Smooth muscle cell (in vitro differentiated cells): ENCODE measurements at regions not wholly inside any gene's neighbourhood (a gene's known extent, or its start where the extent isn't known, plus 50 kb on each side); places are given as distances from the start of the nearest gene placed in this dataset.

Experiments used
- DNase-seq: peaks from one replicate; lab custom pipeline; 2025; ENCODE audit not compliant: unreplicated experiment; lab: John Stamatoyannopoulos, UW
- H2AFZ ChIP-seq: fragments of 200-600 bp; sonication (generic); 2 replicates; pipeline ENCODE4 v1.6.0; 2016; ENCODE audit warnings: antibody characterized with exemption, low read depth, mild to moderate bottlenecking
- H3F3A ChIP-seq: fragments of 200-600 bp; sonication (generic); 2 replicates; pipeline ENCODE4 v1.6.0; 2017; ENCODE audit warnings: antibody characterized with exemption, low read depth
- H3K27ac ChIP-seq: fragments of 200-600 bp; sonication (generic); 2 replicates; pipeline ENCODE4 v1.5.1; 2016; ENCODE audit warnings: low read depth, mild to moderate bottlenecking
- H3K27me3 ChIP-seq: fragments of 200-600 bp; sonication (generic); 2 replicates; pipeline ENCODE4 v1.6.1; 2016; ENCODE audit warnings: low read depth, mild to moderate bottlenecking
- H3K36me3 ChIP-seq: fragments of 200-600 bp; sonication (generic); 2 replicates; pipeline ENCODE4 v1.5.1; 2016; ENCODE audit warnings: low read depth
- H3K4me1 ChIP-seq: fragments of 200-600 bp; sonication (generic); 2 replicates; pipeline ENCODE4 v1.5.1; 2016; ENCODE audit warnings: low read depth
- H3K4me2 ChIP-seq: fragments of 200-600 bp; sonication (generic); 2 replicates; pipeline ENCODE4 v1.6.0; 2016; ENCODE audit warnings: mild to moderate bottlenecking
- H3K4me3 ChIP-seq: fragments of 200-600 bp; sonication (generic); 2 replicates; pipeline ENCODE4 v1.5.1; 2016; ENCODE audit warnings: mild to moderate bottlenecking
- H3K79me2 ChIP-seq: fragments of 200-600 bp; sonication (generic); 2 replicates; pipeline ENCODE4 v1.6.0; 2016; ENCODE audit warnings: low read depth, mild to moderate bottlenecking
- H3K9ac ChIP-seq: fragments of 200-600 bp; sonication (generic); 2 replicates; pipeline ENCODE4 v1.6.0; 2016; ENCODE audit warnings: low read depth
- H3K9me3 ChIP-seq: fragments of 200-600 bp; sonication (generic); replicated peaks from 2 replicates; pipeline ENCODE4 v1.5.1; 2016; ENCODE audit warnings: low read depth
- H4K20me1 ChIP-seq: fragments of 200-600 bp; sonication (generic); 2 replicates; pipeline ENCODE4 v1.6.0; 2016; ENCODE audit warnings: low read depth
- CTCF ChIP-seq: fragments of 200-600 bp; sonication (generic); IDR thresholded peaks from 2 replicates; pipeline ENCODE4 v1.5.1; 2017; ENCODE audit warnings: borderline replicate concordance, mild to moderate bottlenecking, antibody characterized with exemption; ENCODE audit not compliant: insufficient read depth, poor library complexity, severe bottlenecking
- WGBS: methylation state at CpG from one replicate; pipeline ENCODE4 v1.1.7; 2016; ENCODE audit warnings: low lambda C conversion rate; 5-methylcytosine and 5-hydroxymethylcytosine counted together

GRCh38 chr4:10853196-10853595, 168.6 kb upstream of the CLNK start:
- no peaks in the 10 kb centered on the region for H3K79me2 ChIP-seq
- no peaks in the 10 kb centered on the region for H4K20me1 ChIP-seq
- DNase-seq = no peak
- no peaks in the 10 kb centered on the region for H3K9me3 ChIP-seq
- no peaks in the 10 kb centered on the region for H3K4me1 ChIP-seq
- no peak overlapping the region for H3K9ac ChIP-seq
- H3K27ac ChIP-seq = no peak overlapping the region
- H3K27me3 ChIP-seq = no peaks in the 10 kb centered on the region
- no peaks in the 10 kb centered on the region for H3F3A ChIP-seq
- TF ChIP-seq CTCF = no peak
- H3K4me2 ChIP-seq = no peak overlapping the region
- H3K36me3 ChIP-seq = peaks cover 5% of the 10 kb centered on the region
- 78% methylated on average over 2 of the region's 2 CpGs for WGBS
- H2AFZ ChIP-seq = no peak overlapping the region
- no peak overlapping the region for H3K4me3 ChIP-seq

- no peaks in the 10 kb centered on the region for H4K20me1 ChIP-seq
- no peak overlapping the region for H3K4me2 ChIP-seq
- H3K27me3 ChIP-seq = no peaks in the 10 kb centered on the region
- H3K27ac ChIP-seq = no peak overlapping the region
- no peak overlapping the region for H3K9ac ChIP-seq
- H3K9me3 ChIP-seq = no peaks in the 10 kb centered on the region
- no peaks in the 10 kb centered on the region for H3F3A ChIP-seq
- H3K4me3 ChIP-seq = no peak overlapping the region
- no peaks in the 10 kb centered on the region for H3K4me1 ChIP-seq
- TF ChIP-seq CTCF = no peak
- H2AFZ ChIP-seq = no peak overlapping the region
- no peaks in the 10 kb centered on the region for H3K79me2 ChIP-seq
- WGBS = 82% methylated on average over 4 of the region's 4 CpGs
- DNase-seq = no peak
- no peaks in the 10 kb centered on the region for H3K36me3 ChIP-seq
These were observed 157.1 kb upstream of the CLNK start for GRCh38 chr4:10841697-10842096.

GRCh38 chr4:10837151-10837550, 152.6 kb upstream of the CLNK start:
- H3K9ac ChIP-seq = no peak overlapping the region
- 85% methylated on average over 3 of the region's 3 CpGs for WGBS
- no peaks in the 10 kb centered on the region for H3K9me3 ChIP-seq
- no peaks in the 10 kb centered on the region for H3F3A ChIP-seq
- no peaks in the 10 kb centered on the region for H3K36me3 ChIP-seq
- no peak for TF ChIP-seq CTCF
- H4K20me1 ChIP-seq = no peaks in the 10 kb centered on the region
- no peak overlapping the region for H3K27ac ChIP-seq
- no peaks in the 10 kb centered on the region for H3K79me2 ChIP-seq
- no peak overlapping the region for H2AFZ ChIP-seq
- H3K27me3 ChIP-seq = no peaks in the 10 kb centered on the region
- DNase-seq = no peak
- no peak overlapping the region for H3K4me3 ChIP-seq
- H3K4me2 ChIP-seq = no peak overlapping the region
- H3K4me1 ChIP-seq = no peaks in the 10 kb centered on the region

- Histone ChIP-seq H3K79me2 (no peaks in the 10 kb centered on the region), H3K9ac (no peak overlapping the region), H3K27ac (no peak overlapping the region), H3K4me1 (no peaks in the 10 kb centered on the region), H3K4me2 (no peak overlapping the region), H3K27me3 (no peaks in the 10 kb centered on the region), H3K4me3 (no peak overlapping the region), H3K9me3 (no peaks in the 10 kb centered on the region), H2AFZ (no peak overlapping the region), H3F3A (no peaks in the 10 kb centered on the region), H4K20me1 (no peaks in the 10 kb centered on the region), H3K36me3 (no peaks in the 10 kb centered on the region)
- TF ChIP-seq CTCF = no peak
- 80% methylated on average over 9 of the region's 9 CpGs for WGBS
- no peak for DNase-seq
These were observed 148.4 kb upstream of the CLNK start for GRCh38 chr4:10832806-10833628.
